Sigmoid colon (tissue), 4 donors: ENCODE measurements at regions not wholly inside any gene's neighbourhood (a gene's known extent, or its start where the extent isn't known, plus 50 kb on each side); places are given as distances from the start of the nearest gene placed in this dataset.

Source experiments
- EP300 ChIP-seq, 4 donors: sonication (generic); formaldehyde crosslinking; IDR thresholded peaks; one replicate each; pipeline ENCODE4 v1.6.1; 2017; ENCODE audit warnings: antibody characterized with exemption in 4 of 4
- POLR2A ChIP-seq, 2 donors: fragments of 450-650 bp; IDR thresholded peaks; one replicate each; pipeline ENCODE4 v1.6.1; 2016; ENCODE audit warnings: antibody characterized with exemption in 2 of 2, mild to moderate bottlenecking in 2 of 2, moderate library complexity in 2 of 2
- POLR2AphosphoS5 ChIP-seq, 4 donors: sonication (generic); formaldehyde crosslinking; IDR thresholded peaks; one replicate each; pipeline ENCODE4 v1.6.1; 2017; ENCODE audit warnings: antibody characterized with exemption in 4 of 4
- TF ChIP-seq, protein P1 (sequence below), 4 experiments: fragments of 450-650 bp in 3 of 4; fragments of 200-600 bp in 1 of 4; IDR thresholded peaks; one replicate each; pipeline ENCODE4 v1.5.1; 2016 to 2019; ENCODE audit warnings: antibody characterized with exemption in 4 of 4, mild to moderate bottlenecking in 3 of 4, moderate library complexity in 2 of 4

DNA sequence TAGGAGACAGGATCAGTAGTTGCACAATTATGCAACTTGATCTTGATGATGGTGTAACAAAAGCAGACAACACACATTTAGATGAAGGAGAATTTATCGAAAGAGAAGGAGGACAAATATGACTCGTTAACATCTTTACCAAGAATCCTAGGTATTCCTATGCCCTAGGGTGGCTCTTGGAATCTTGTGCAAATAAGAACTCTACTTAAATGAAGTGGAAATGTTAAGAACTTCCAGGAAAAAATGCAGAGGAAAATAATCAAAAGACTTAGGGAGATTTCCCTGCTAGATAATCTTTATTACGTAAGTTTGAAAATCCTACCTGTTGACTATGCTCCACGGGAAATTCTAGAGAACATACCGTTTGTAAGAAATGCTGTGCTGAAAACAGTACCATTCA, 485.4 kb downstream of the POM121L12 start:
- TF ChIP-seq, protein P1, sequence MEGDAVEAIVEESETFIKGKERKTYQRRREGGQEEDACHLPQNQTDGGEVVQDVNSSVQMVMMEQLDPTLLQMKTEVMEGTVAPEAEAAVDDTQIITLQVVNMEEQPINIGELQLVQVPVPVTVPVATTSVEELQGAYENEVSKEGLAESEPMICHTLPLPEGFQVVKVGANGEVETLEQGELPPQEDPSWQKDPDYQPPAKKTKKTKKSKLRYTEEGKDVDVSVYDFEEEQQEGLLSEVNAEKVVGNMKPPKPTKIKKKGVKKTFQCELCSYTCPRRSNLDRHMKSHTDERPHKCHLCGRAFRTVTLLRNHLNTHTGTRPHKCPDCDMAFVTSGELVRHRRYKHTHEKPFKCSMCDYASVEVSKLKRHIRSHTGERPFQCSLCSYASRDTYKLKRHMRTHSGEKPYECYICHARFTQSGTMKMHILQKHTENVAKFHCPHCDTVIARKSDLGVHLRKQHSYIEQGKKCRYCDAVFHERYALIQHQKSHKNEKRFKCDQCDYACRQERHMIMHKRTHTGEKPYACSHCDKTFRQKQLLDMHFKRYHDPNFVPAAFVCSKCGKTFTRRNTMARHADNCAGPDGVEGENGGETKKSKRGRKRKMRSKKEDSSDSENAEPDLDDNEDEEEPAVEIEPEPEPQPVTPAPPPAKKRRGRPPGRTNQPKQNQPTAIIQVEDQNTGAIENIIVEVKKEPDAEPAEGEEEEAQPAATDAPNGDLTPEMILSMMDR (IDR thresholded peaks at IDR 0.05), result no peak
- TF ChIP-seq POLR2AphosphoS5 (IDR thresholded peaks at IDR 0.05), result no peak
- TF ChIP-seq POLR2A (IDR thresholded peaks at IDR 0.05), result no peak
- TF ChIP-seq EP300 (IDR thresholded peaks at IDR 0.05), result no peak
